ENCODE measurements at regions not wholly inside any gene's neighbourhood (a gene's known extent, or its start where the extent isn't known, plus 50 kb on each side); places are given as distances from the start of the nearest gene placed in this dataset.

- TF ChIP-seq TAF1 (IDR thresholded peaks at IDR 0.05; ENCODE audit: borderline replicate concordance, insufficient read depth, low read length) (no peak), REST (IDR thresholded peaks at IDR 0.05; ENCODE audit: insufficient read depth in 1 of 2, low read depth in 2 of 2, low read length in 2 of 2) (no peak), POLR2AphosphoS5 (IDR thresholded peaks at IDR 0.05; ENCODE audit: low read depth, low read length) (no peak)
Observed at GRCh38 chr2:239721531-239721930, 303.6 kb downstream of the NDUFA10 start.
